ENCODE measurements at regions not wholly inside any gene's neighbourhood (a gene's known extent, or its start where the extent isn't known, plus 50 kb on each side); places are given as distances from the start of the nearest gene placed in this dataset.

GRCh38 chr6:14804001-14804784 lies 441.7 kb upstream of the JARID2 start:
- no peak for DNase-seq

GRCh38 chr6:14804785-14805210 lies 441.1 kb upstream of the JARID2 start:
- no peak for DNase-seq

- no peak for DNase-seq
These were observed 439.8 kb upstream of the JARID2 start for GRCh38 chr6:14806101-14806500.

- no peak for DNase-seq
These were observed 438.7 kb upstream of the JARID2 start for GRCh38 chr6:14807130-14807529.

- DNase-seq = no peak
These were observed 437.9 kb upstream of the JARID2 start for GRCh38 chr6:14807971-14808370.

- no peak for DNase-seq
These were observed 435.8 kb upstream of the JARID2 start for GRCh38 chr6:14810021-14810420.

- no peak for DNase-seq
These were observed 434.0 kb upstream of the JARID2 start for GRCh38 chr6:14811775-14812428.

GRCh38 chr6:14814016-14814415 lies 431.9 kb upstream of the JARID2 start:
- DNase-seq = no peak

GRCh38 chr6:14816116-14816859 lies 429.6 kb upstream of the JARID2 start:
- DNase-seq = no peak

- DNase-seq = no peak
These were observed 428.8 kb upstream of the JARID2 start for GRCh38 chr6:14817074-14817473.

GRCh38 chr6:14818422-14818884 lies 427.4 kb upstream of the JARID2 start:
- DNase-seq = no peak

GRCh38 chr6:14819001-14819400 lies 426.9 kb upstream of the JARID2 start:
- no peak for DNase-seq

- DNase-seq = no peak
These were observed 425.9 kb upstream of the JARID2 start for GRCh38 chr6:14819840-14820420.

- no peak for DNase-seq
These were observed 423.8 kb upstream of the JARID2 start for GRCh38 chr6:14822012-14822553.

GRCh38 chr6:14822679-14823078 lies 423.2 kb upstream of the JARID2 start:
- DNase-seq = no peak

GRCh38 chr6:14824060-14824459 lies 421.8 kb upstream of the JARID2 start:
- DNase-seq = no peak

- DNase-seq = no peak
These were observed 421.2 kb upstream of the JARID2 start for GRCh38 chr6:14824484-14825275.

- DNase-seq = no peak
These were observed 419.4 kb upstream of the JARID2 start for GRCh38 chr6:14826456-14826855.

GRCh38 chr6:14827354-14827753 lies 418.5 kb upstream of the JARID2 start:
- DNase-seq = no peak

- no peak for DNase-seq
These were observed 417.7 kb upstream of the JARID2 start for GRCh38 chr6:14828201-14828611.

- no peak for DNase-seq
These were observed 414.8 kb upstream of the JARID2 start for GRCh38 chr6:14831070-14831469.

- DNase-seq = no peak
These were observed 413.9 kb upstream of the JARID2 start for GRCh38 chr6:14831937-14832336.

Measured in stimulated activated CD4-positive, alpha-beta T cell treated with anti-CD3 and anti-CD28 coated beads, Interleukin-1b, Interleukin-23, amount 100 ng/mL, for 48 hours (primary cell).